HG03354 (cell line): ENCODE measurements at regions not wholly inside any gene's neighbourhood (a gene's known extent, or its start where the extent isn't known, plus 50 kb on each side); places are given as distances from the start of the nearest gene placed in this dataset.

ENCODE experiments used
- ATAC-seq: cut with Tn5 transposase; IDR thresholded peaks from one replicate; pipeline ENCODE4 v1.9.1; 2021; ENCODE audit warnings: mild to moderate bottlenecking; ENCODE audit not compliant: unreplicated experiment, poor library complexity, severe bottlenecking

GRCh38 chr4:187415231-187415630 lies 580.3 kb upstream of the ZFP42 start:
- ATAC-seq = no peak

- no peak for ATAC-seq
Observed at GRCh38 chr4:187416216-187416615, 579.4 kb upstream of the ZFP42 start.

- no peak for ATAC-seq
Observed at GRCh38 chr4:187417721-187418120, 577.9 kb upstream of the ZFP42 start.

GRCh38 chr4:187422655-187423054 lies 572.9 kb upstream of the ZFP42 start:
- no peak for ATAC-seq

GRCh38 chr4:187424636-187425035 lies 570.9 kb upstream of the ZFP42 start:
- no peak for ATAC-seq

GRCh38 chr4:187426511-187426910 lies 569.1 kb upstream of the ZFP42 start:
- no peak for ATAC-seq

GRCh38 chr4:187432310-187432709 lies 563.3 kb upstream of the ZFP42 start:
- no peak for ATAC-seq

GRCh38 chr4:187433141-187433540 lies 562.4 kb upstream of the ZFP42 start:
- ATAC-seq = no peak

- no peak for ATAC-seq
Observed at GRCh38 chr4:187436251-187436650, 559.3 kb upstream of the ZFP42 start.

GRCh38 chr4:187444061-187444460 lies 551.5 kb upstream of the ZFP42 start:
- no peak for ATAC-seq

GRCh38 chr4:187449702-187450101 lies 545.9 kb upstream of the ZFP42 start:
- ATAC-seq = no peak

GRCh38 chr4:187451776-187452175 lies 543.8 kb upstream of the ZFP42 start:
- no peak for ATAC-seq

- no peak for ATAC-seq
Observed at GRCh38 chr4:187460016-187460415, 535.6 kb upstream of the ZFP42 start.

GRCh38 chr4:187464573-187464972 lies 531.0 kb upstream of the ZFP42 start:
- no peak for ATAC-seq

- no peak for ATAC-seq
Observed at GRCh38 chr4:187467224-187467623, 528.3 kb upstream of the ZFP42 start.

GRCh38 chr4:187469627-187470026 lies 525.9 kb upstream of the ZFP42 start:
- ATAC-seq = no peak

GRCh38 chr4:187470061-187470460 lies 525.5 kb upstream of the ZFP42 start:
- ATAC-seq = no peak

- ATAC-seq = no peak
Observed at GRCh38 chr4:187474238-187474637, 521.3 kb upstream of the ZFP42 start.

- ATAC-seq = no peak
Observed at GRCh38 chr4:187475901-187476300, 519.7 kb upstream of the ZFP42 start.

- ATAC-seq = no peak
Observed at GRCh38 chr4:187477224-187477623, 518.3 kb upstream of the ZFP42 start.

GRCh38 chr4:187478292-187479140 lies 517.1 kb upstream of the ZFP42 start:
- no peak for ATAC-seq

GRCh38 chr4:187479511-187479910 lies 516.1 kb upstream of the ZFP42 start:
- no peak for ATAC-seq
